NCI-H748 treated with DMSO at 0.1 percent for 48 hours (cell line): ENCODE measurements at regions not wholly inside any gene's neighbourhood (a gene's known extent, or its start where the extent isn't known, plus 50 kb on each side); places are given as distances from the start of the nearest gene placed in this dataset.
"Not testable (repeated sequence)": the region's sequence is repeated elsewhere in the genome, so short reads cannot be mapped to it uniquely, and the experiment has no call there.

ENCODE experiments used
- DNase-seq: peaks from one replicate; lab custom pipeline; 2025; lab: John Stamatoyannopoulos, UW

GRCh38 chrX:68995780-68996551, 167.1 kb downstream of the EFNB1 start:
- no peak for DNase-seq

- no peak for DNase-seq
Observed at GRCh38 chrX:68995386-68995779, 166.6 kb downstream of the EFNB1 start.

- no peak for DNase-seq
Observed at GRCh38 chrX:68994891-68995255, 166.1 kb downstream of the EFNB1 start.

GRCh38 chrX:68994135-68994890, 165.5 kb downstream of the EFNB1 start:
- no peak for DNase-seq

- no peak for DNase-seq
Observed at GRCh38 chrX:68992821-68993397, 164.1 kb downstream of the EFNB1 start.

- DNase-seq: no peak
Observed at GRCh38 chrX:68991691-68992345, 163.0 kb downstream of the EFNB1 start.

GRCh38 chrX:68990948-68991347, 162.1 kb downstream of the EFNB1 start:
- DNase-seq: no peak

- DNase-seq: no peak
Observed at GRCh38 chrX:68989865-68990606, 161.2 kb downstream of the EFNB1 start.

GRCh38 chrX:68989456-68989855, 160.6 kb downstream of the EFNB1 start:
- no peak for DNase-seq

- no peak for DNase-seq
Observed at GRCh38 chrX:68988865-68989264, 160.0 kb downstream of the EFNB1 start.

GRCh38 chrX:68985135-68985755, 156.4 kb downstream of the EFNB1 start:
- DNase-seq: no peak

GRCh38 chrX:68983004-68983857, 154.4 kb downstream of the EFNB1 start:
- DNase-seq: no peak

GRCh38 chrX:68982476-68982875, 153.7 kb downstream of the EFNB1 start:
- no peak for DNase-seq

GRCh38 chrX:68980906-68981616, 152.2 kb downstream of the EFNB1 start:
- no peak for DNase-seq

- no peak for DNase-seq
Observed at GRCh38 chrX:68978655-68979054, 149.8 kb downstream of the EFNB1 start.

- DNase-seq: no peak
Observed at GRCh38 chrX:68978255-68978654, 149.4 kb downstream of the EFNB1 start.

GRCh38 chrX:68953331-68953730, 124.5 kb downstream of the EFNB1 start:
- no peak for DNase-seq

- DNase-seq: not testable (repeated sequence)
Observed at GRCh38 chrX:68951942-68952619, 123.3 kb downstream of the EFNB1 start.

GRCh38 chrX:68950937-68951336, 122.1 kb downstream of the EFNB1 start:
- no peak for DNase-seq
